Caco-2 (cell line): ENCODE measurements at regions not wholly inside any gene's neighbourhood (a gene's known extent, or its start where the extent isn't known, plus 50 kb on each side); places are given as distances from the start of the nearest gene placed in this dataset.

Source experiments
- BruUV-seq: library from RNA; stranded (reverse); fragments of 400-500 nt; replicated peaks from 2 replicates; lab custom pipeline; 2021; lab: Mats Ljungman, UMichigan
- CTCF ChIA-PET: fragments of 300-600 bp; sonication (Branson Sonifier 250); formaldehyde crosslinking; loops from one replicate; lab custom pipeline; 2022; ENCODE audit warnings: antibody characterized with exemption; lab: Charles Lee
- POLR2A ChIA-PET: fragments of 300-600 bp; sonication (Branson Sonifier 250); formaldehyde crosslinking; loops from one replicate; lab custom pipeline; 2022; ENCODE audit warnings: antibody characterized with exemption; lab: Charles Lee
- DNase-seq, 2 experiments: peaks; one replicate each; pipeline versions ENCODE4 v3.0.0 to v3.0.0-alpha.2; 2020 to 2022
- H3K27me3 ChIP-seq: replicated peaks from 2 replicates; pipeline ENCODE4 v1.6.0; 2011; ENCODE audit warnings: low read length; ENCODE audit not compliant: control insufficient read depth, insufficient read depth
- H3K36me3 ChIP-seq: 2 replicates; pipeline ENCODE4 v1.5.1; 2011; ENCODE audit warnings: low read length; ENCODE audit not compliant: control insufficient read depth, insufficient read depth
- H3K4me1 ChIP-seq: fragments of 250-450 bp; sonication (Bioruptor Pico); 2 replicates; pipeline ENCODE4 v1.5.1; 2020; ENCODE audit warnings: mild to moderate bottlenecking
- H3K4me3 ChIP-seq: 2 replicates; pipeline ENCODE4 v1.5.1; 2011; ENCODE audit warnings: low read depth, mild to moderate bottlenecking, control low read depth, low read length
- H3K9me3 ChIP-seq: fragments of 250-450 bp; sonication (Bioruptor Pico); 2 replicates; pipeline ENCODE4 v1.5.1; 2020; ENCODE audit warnings: mild to moderate bottlenecking, moderate library complexity
- H3K27ac Mint-ChIP-seq: one replicate; pipeline ENCODE4 v1.8.0; 2022; ENCODE audit warnings: mixed read lengths; ENCODE audit not compliant: unreplicated experiment
- H3K27me3 Mint-ChIP-seq: one replicate; pipeline ENCODE4 v1.8.0; 2022; ENCODE audit warnings: mixed read lengths; ENCODE audit not compliant: insufficient read depth, unreplicated experiment
- H3K36me3 Mint-ChIP-seq: one replicate; pipeline ENCODE4 v1.8.0; 2022; ENCODE audit warnings: mild to moderate bottlenecking, mixed read lengths; ENCODE audit not compliant: insufficient read depth, unreplicated experiment
- H3K4me1 Mint-ChIP-seq: one replicate; pipeline ENCODE4 v1.8.0; 2022; ENCODE audit warnings: low read depth, mixed read lengths; ENCODE audit not compliant: unreplicated experiment
- H3K4me3 Mint-ChIP-seq: one replicate; pipeline ENCODE4 v1.8.0; 2022; ENCODE audit warnings: mild to moderate bottlenecking, moderate library complexity, mixed read lengths; ENCODE audit not compliant: unreplicated experiment
- H3K9me3 Mint-ChIP-seq: one replicate; pipeline ENCODE4 v1.8.0; 2022; ENCODE audit warnings: mixed read lengths; ENCODE audit not compliant: unreplicated experiment
- CTCF ChIP-seq, 2 experiments: fragments of 200-600 bp in 1 of 2; IDR thresholded peaks; 1 replicate in 1 of 2; 2 replicates in 1 of 2; pipeline versions ENCODE4 v1.5.1 to v1.8.0; 2011 to 2022; ENCODE audit warnings: antibody characterized with exemption in 1 of 2, control low read depth in 1 of 2, inconsistent platforms in 1 of 2, low read depth in 1 of 2, low read length in 1 of 2, mild to moderate bottlenecking in 1 of 2, moderate library complexity in 1 of 2; ENCODE audit not compliant: insufficient read depth in 1 of 2, severe bottlenecking in 1 of 2, unreplicated experiment in 1 of 2
- intact Hi-C: fragments of 100-400 bp; cut with micrococcal nuclease; formaldehyde crosslinking; loops from one replicate; pipeline ENCODE4 v1.10.0; 2022; ENCODE audit not compliant: unreplicated experiment

GRCh38 chr6:142697001-142697335 lies 248.0 kb downstream of the HIVEP2 start:
- H3K4me1 ChIP-seq: no peaks in the 10 kb centered on the region
- Mint-ChIP-seq H3K36me3 (no peaks in the 10 kb centered on the region), H3K4me3 (no peak overlapping the region), H3K27me3 (peaks cover 3% of the 10 kb centered on the region), H3K4me1 (no peaks in the 10 kb centered on the region), H3K9me3 (no peaks in the 10 kb centered on the region), H3K27ac (no peak overlapping the region)
- H3K9me3 ChIP-seq: no peaks in the 10 kb centered on the region
- BruUV-seq: no TSS peak
- H3K27me3 ChIP-seq: no peaks in the 10 kb centered on the region; the same call in 1 of the 2 replicates
- TF ChIP-seq CTCF (IDR thresholded peaks at IDR 0.05; ENCODE audit: insufficient read depth in 1 of 2, low read depth in 1 of 2, low read length in 1 of 2, severe bottlenecking in 1 of 2, unreplicated experiment in 1 of 2): no peak
- H3K36me3 ChIP-seq: no peaks in the 10 kb centered on the region
- ChIA-PET CTCF (no interaction called here), POLR2A (no interaction called here)
- no peak overlapping the region for H3K4me3 ChIP-seq
- no peak for DNase-seq
- intact Hi-C loops: loop anchor here (10.0 kb wide), 1 partner anchor 798 kb away; no protein-coding TSS in a partner anchor

- peak overlapping the region; percentile 6 for H3K27ac Mint-ChIP-seq
Measured at GRCh38 chr6:142697922-142698321, 247.1 kb downstream of the HIVEP2 start.

GRCh38 chr6:142698751-142699150 lies 246.2 kb downstream of the HIVEP2 start:
- H3K9me3 Mint-ChIP-seq: no peaks in the 10 kb centered on the region
- no peaks in the 10 kb centered on the region for H3K4me1 Mint-ChIP-seq
- TF ChIP-seq CTCF (IDR thresholded peaks at IDR 0.05; ENCODE audit: insufficient read depth in 1 of 2, low read depth in 1 of 2, low read length in 1 of 2, severe bottlenecking in 1 of 2, unreplicated experiment in 1 of 2): peak in 1 of 2 experiments; percentile 26
- Histone ChIP-seq H3K4me3 (no peak overlapping the region), H3K27me3 (no peaks in the 10 kb centered on the region; the same call in 1 of the 2 replicates), H3K9me3 (no peaks in the 10 kb centered on the region), H3K4me1 (no peaks in the 10 kb centered on the region), H3K36me3 (no peaks in the 10 kb centered on the region)
- intact Hi-C loops: loop anchor here (10.0 kb wide), 1 partner anchor 796 kb away; no protein-coding TSS in a partner anchor
- no peak overlapping the region for H3K4me3 Mint-ChIP-seq
- peaks cover 6% of the 10 kb centered on the region for H3K27me3 Mint-ChIP-seq
- no peak overlapping the region for H3K27ac Mint-ChIP-seq
- DNase-seq: peak in 1 of 2 experiments; percentile 8
- no peaks in the 10 kb centered on the region for H3K36me3 Mint-ChIP-seq
- CTCF ChIA-PET: no interaction called here
- BruUV-seq: no TSS peak
- POLR2A ChIA-PET: no interaction called here

More at GRCh38 chr6:142697922-142698321, 247.1 kb downstream of the HIVEP2 start:
- H3K4me3 Mint-ChIP-seq: no peak overlapping the region
- POLR2A ChIA-PET: no interaction called here
- no peaks in the 10 kb centered on the region for H3K4me1 Mint-ChIP-seq
- TF ChIP-seq CTCF (IDR thresholded peaks at IDR 0.05; ENCODE audit: insufficient read depth in 1 of 2, low read depth in 1 of 2, low read length in 1 of 2, severe bottlenecking in 1 of 2, unreplicated experiment in 1 of 2): no peak
- no peaks in the 10 kb centered on the region for H3K9me3 ChIP-seq
- no peaks in the 10 kb centered on the region for H3K36me3 Mint-ChIP-seq
- intact Hi-C loops: loop anchor here (10.0 kb wide), 1 partner anchor 797 kb away; no protein-coding TSS in a partner anchor
- no TSS peak for BruUV-seq
- H3K9me3 Mint-ChIP-seq: no peaks in the 10 kb centered on the region
- H3K4me3 ChIP-seq: no peak overlapping the region
- no peaks in the 10 kb centered on the region for H3K36me3 ChIP-seq
- no peak for DNase-seq
- CTCF ChIA-PET: no interaction called here
- H3K27me3 ChIP-seq: no peaks in the 10 kb centered on the region; the same call in 1 of the 2 replicates
- H3K27me3 Mint-ChIP-seq: peaks cover 6% of the 10 kb centered on the region
- H3K4me1 ChIP-seq: no peaks in the 10 kb centered on the region
